MM.1S (cell line): ENCODE measurements at regions not wholly inside any gene's neighbourhood (a gene's known extent, or its start where the extent isn't known, plus 50 kb on each side); places are given as distances from the start of the nearest gene placed in this dataset.

ENCODE experiments used
- DNase-seq: peaks from one replicate; pipeline ENCODE4 v3.0.0-alpha.2; 2015
- H2AFZ ChIP-seq: fragments of 300-600 bp; sonication (generic); 2 replicates; pipeline ENCODE4 v1.6.0; 2016; ENCODE audit warnings: antibody characterized with exemption, low read length
- H3F3A ChIP-seq: fragments of 300-600 bp; sonication (generic); 2 replicates; pipeline ENCODE4 v1.6.1; 2016; ENCODE audit warnings: mild to moderate bottlenecking, antibody characterized with exemption, low read length, moderate library complexity, mixed read lengths; ENCODE audit not compliant: insufficient read depth
- H3K27ac ChIP-seq: fragments of 300-600 bp; sonication (generic); 2 replicates; pipeline ENCODE4 v1.5.1; 2016; ENCODE audit warnings: mild to moderate bottlenecking, low read length
- H3K27me3 ChIP-seq: fragments of 300-600 bp; sonication (generic); replicated peaks from 2 replicates; pipeline ENCODE4 v1.6.0; 2016; ENCODE audit warnings: low read length; ENCODE audit not compliant: insufficient read depth
- H3K36me3 ChIP-seq: fragments of 300-600 bp; sonication (generic); replicated peaks from 2 replicates; pipeline ENCODE4 v1.6.1; 2016; ENCODE audit warnings: mild to moderate bottlenecking, low read length, mixed read lengths; ENCODE audit not compliant: insufficient read depth
- H3K4me1 ChIP-seq: fragments of 300-600 bp; sonication (generic); 2 replicates; pipeline ENCODE4 v1.6.1; 2016; ENCODE audit warnings: low read length, mixed read lengths
- H3K4me2 ChIP-seq: fragments of 300-600 bp; sonication (generic); 2 replicates; pipeline ENCODE4 v1.6.0; 2016; ENCODE audit warnings: low read depth, low read length
- H3K4me3 ChIP-seq: fragments of 300-600 bp; sonication (generic); 2 replicates; pipeline ENCODE4 v1.5.1; 2016; ENCODE audit warnings: low read length, mixed read lengths
- H3K79me2 ChIP-seq: fragments of 300-600 bp; sonication (generic); 2 replicates; pipeline ENCODE4 v1.6.1; 2016; ENCODE audit warnings: mixed run types, low read length, mixed read lengths
- H3K9ac ChIP-seq: fragments of 300-600 bp; sonication (generic); 2 replicates; pipeline ENCODE4 v1.6.1; 2016; ENCODE audit warnings: low read length, mixed read lengths
- H3K9me2 ChIP-seq: fragments of 300-600 bp; sonication (generic); replicated peaks from 2 replicates; pipeline ENCODE4 v1.6.1; 2016; ENCODE audit warnings: mild to moderate bottlenecking, low read length, mixed read lengths; ENCODE audit not compliant: insufficient read depth
- H3K9me3 ChIP-seq: fragments of 300-600 bp; sonication (generic); replicated peaks from 2 replicates; pipeline ENCODE4 v1.6.1; 2016; ENCODE audit warnings: mild to moderate bottlenecking, low read length, mixed read lengths; ENCODE audit not compliant: insufficient read depth
- H4K20me1 ChIP-seq: fragments of 300-600 bp; sonication (generic); 2 replicates; pipeline ENCODE4 v1.6.1; 2016; ENCODE audit warnings: mild to moderate bottlenecking, low read length, moderate library complexity, mixed read lengths; ENCODE audit not compliant: insufficient read depth
- CTCF ChIP-seq: fragments of 300-600 bp; sonication (generic); IDR thresholded peaks from 2 replicates; pipeline ENCODE4 v1.5.1; 2016; ENCODE audit warnings: antibody characterized with exemption, low read length, mixed read lengths
- EZH2 ChIP-seq: fragments of 300-600 bp; sonication (generic); optimal IDR thresholded peaks from 2 replicates; pipeline ENCODE3; 2017; ENCODE audit warnings: low read depth, mild to moderate bottlenecking, antibody characterized with exemption, low read length, mixed read lengths
- EZH2phosphoT487 ChIP-seq: fragments of 300-600 bp; sonication (generic); IDR thresholded peaks from 2 replicates; pipeline ENCODE4 v1.6.1; 2018; ENCODE audit warnings: antibody characterized with exemption, low read length

GRCh38 chr7:156050636-156051569 lies 238.6 kb upstream of the SHH start:
- Histone ChIP-seq H4K20me1 (no peaks in the 10 kb centered on the region), H3K9me2 (no peaks in the 10 kb centered on the region), H3K4me2 (no peak overlapping the region), H3K27me3 (peaks cover 41% of the 10 kb centered on the region), H3K4me1 (no peaks in the 10 kb centered on the region), H2AFZ (no peak overlapping the region), H3K36me3 (no peaks in the 10 kb centered on the region), H3K9ac (no peak overlapping the region), H3K27ac (no peak overlapping the region), H3K79me2 (no peaks in the 10 kb centered on the region), H3K9me3 (no peaks in the 10 kb centered on the region), H3F3A (no peaks in the 10 kb centered on the region), H3K4me3 (no peak overlapping the region)
- DNase-seq: no peak
- no peak for TF ChIP-seq EZH2phosphoT487
- no peak for TF ChIP-seq CTCF
- no peak for TF ChIP-seq EZH2

GRCh38 chr7:156049366-156049765 lies 237.1 kb upstream of the SHH start:
- TF ChIP-seq CTCF (no peak), EZH2 (no peak), EZH2phosphoT487 (no peak)
- no peaks in the 10 kb centered on the region for H3K36me3 ChIP-seq
- H2AFZ ChIP-seq: no peak overlapping the region

GRCh38 chr7:156046031-156046560 lies 233.8 kb upstream of the SHH start:
- TF ChIP-seq EZH2phosphoT487: no peak
- no peak for TF ChIP-seq EZH2
- TF ChIP-seq CTCF: no peak
- Histone ChIP-seq H3F3A (no peaks in the 10 kb centered on the region), H3K4me3 (no peak overlapping the region), H3K27ac (no peak overlapping the region), H2AFZ (no peak overlapping the region), H4K20me1 (no peaks in the 10 kb centered on the region), H3K36me3 (no peaks in the 10 kb centered on the region), H3K79me2 (no peaks in the 10 kb centered on the region), H3K9me2 (no peaks in the 10 kb centered on the region), H3K27me3 (peaks cover 66% of the 10 kb centered on the region), H3K9me3 (no peaks in the 10 kb centered on the region), H3K9ac (no peak overlapping the region), H3K4me2 (no peak overlapping the region), H3K4me1 (no peaks in the 10 kb centered on the region)
- DNase-seq: no peak

More at GRCh38 chr7:156049366-156049765, 237.1 kb upstream of the SHH start:
- Histone ChIP-seq H3K9ac (no peak overlapping the region), H4K20me1 (no peaks in the 10 kb centered on the region), H3K4me2 (no peak overlapping the region), H3K27ac (no peak overlapping the region), H3K4me1 (no peaks in the 10 kb centered on the region), H3K4me3 (no peak overlapping the region), H3K9me2 (no peaks in the 10 kb centered on the region), H3K27me3 (peaks cover 41% of the 10 kb centered on the region), H3F3A (no peaks in the 10 kb centered on the region), H3K9me3 (no peaks in the 10 kb centered on the region), H3K79me2 (no peaks in the 10 kb centered on the region)
- DNase-seq: no peak
